ENCODE measurements at regions not wholly inside any gene's neighbourhood (a gene's known extent, or its start where the extent isn't known, plus 50 kb on each side); places are given as distances from the start of the nearest gene placed in this dataset.

GRCh38 chr9:89961616-89962341 lies 357.0 kb downstream of the GADD45G start:
- DNase-seq (ENCODE audit: low read depth) = no peak
- TF ChIP-seq CTCF (IDR thresholded peaks at IDR 0.05; ENCODE audit: low read length, missing control alignments) = no peak
- no peak overlapping the region for H3K4me3 ChIP-seq (replicated peaks; ENCODE audit: low read depth, low read length)

- no peak for DNase-seq (ENCODE audit: low read depth)
- TF ChIP-seq CTCF (IDR thresholded peaks at IDR 0.05; ENCODE audit: low read length, missing control alignments) = no peak
- H3K4me3 ChIP-seq (replicated peaks; ENCODE audit: low read depth, low read length) = no peak overlapping the region
These were observed 358.5 kb downstream of the GADD45G start for GRCh38 chr9:89963280-89963679.

GRCh38 chr9:89967527-89967926 lies 362.7 kb downstream of the GADD45G start:
- TF ChIP-seq CTCF (IDR thresholded peaks at IDR 0.05; ENCODE audit: low read length, missing control alignments) = no peak
- no peak overlapping the region for H3K4me3 ChIP-seq (replicated peaks; ENCODE audit: low read depth, low read length)
- no peak for DNase-seq (ENCODE audit: low read depth)

GRCh38 chr9:89969156-89969675 lies 364.4 kb downstream of the GADD45G start:
- DNase-seq (ENCODE audit: low read depth) = no peak
- TF ChIP-seq CTCF (IDR thresholded peaks at IDR 0.05; ENCODE audit: low read length, missing control alignments) = no peak
- H3K4me3 ChIP-seq (replicated peaks; ENCODE audit: low read depth, low read length) = no peak overlapping the region

- no peak for DNase-seq (ENCODE audit: low read depth)
- H3K4me3 ChIP-seq (replicated peaks; ENCODE audit: low read depth, low read length) = no peak overlapping the region
- TF ChIP-seq CTCF (IDR thresholded peaks at IDR 0.05; ENCODE audit: low read length, missing control alignments) = no peak
These were observed 365.2 kb downstream of the GADD45G start for GRCh38 chr9:89969881-89970639.

- no peak for DNase-seq (ENCODE audit: low read depth)
- no peak for TF ChIP-seq CTCF (IDR thresholded peaks at IDR 0.05; ENCODE audit: low read length, missing control alignments)
- H3K4me3 ChIP-seq (replicated peaks; ENCODE audit: low read depth, low read length) = no peak overlapping the region
These were observed 365.9 kb downstream of the GADD45G start for GRCh38 chr9:89970701-89971100.
